HUDEP-2 (cell line): ENCODE measurements at regions not wholly inside any gene's neighbourhood (a gene's known extent, or its start where the extent isn't known, plus 50 kb on each side); places are given as distances from the start of the nearest gene placed in this dataset.
"Not testable (repeated sequence)": the region's sequence is repeated elsewhere in the genome, so short reads cannot be mapped to it uniquely, and the experiment has no call there.

ENCODE experiments used
- DNase-seq, 76 experiments: peaks; one replicate each; lab custom pipeline; 2025; ENCODE audit not compliant: unreplicated experiment in 76 of 76; lab: John Stamatoyannopoulos, UW

GRCh38 chr20:16801919-16802651 is 53.9 kb downstream of the OTOR start:
- peak in 37 of 76 experiments; percentile 2 to 69 (median 24) for DNase-seq

GRCh38 chr20:16802652-16802935 is 54.4 kb downstream of the OTOR start:
- no peak for DNase-seq

GRCh38 chr20:16803965-16804792 is 56.0 kb downstream of the OTOR start:
- peak in 48 of 76 experiments; percentile 1 to 66 (median 28) for DNase-seq

- DNase-seq, result no peak
Measured at GRCh38 chr20:16804793-16805187, 56.6 kb downstream of the OTOR start.

GRCh38 chr20:16806061-16806460 is 57.9 kb downstream of the OTOR start:
- DNase-seq, result no peak

- no peak for DNase-seq
Measured at GRCh38 chr20:16806886-16807285, 58.7 kb downstream of the OTOR start.

GRCh38 chr20:16808796-16809195 is 60.6 kb downstream of the OTOR start:
- DNase-seq, result no peak

- DNase-seq, result no peak
Measured at GRCh38 chr20:16810216-16810615, 62.1 kb downstream of the OTOR start.

- no peak for DNase-seq
Measured at GRCh38 chr20:16816192-16816591, 68.0 kb downstream of the OTOR start.

- no peak for DNase-seq
Measured at GRCh38 chr20:16819483-16819882, 71.3 kb downstream of the OTOR start.

- peak in 23 of 76 experiments; percentile 1 to 40 (median 13) for DNase-seq
Measured at GRCh38 chr20:16821211-16822089, 73.3 kb downstream of the OTOR start.

- no peak for DNase-seq
Measured at GRCh38 chr20:16824664-16825063, 76.5 kb downstream of the OTOR start.

- DNase-seq, result no peak
Measured at GRCh38 chr20:16828666-16829305, 80.6 kb downstream of the OTOR start.

- not testable (repeated sequence) for DNase-seq
Measured at GRCh38 chr20:16835690-16836089, 87.5 kb downstream of the OTOR start.

- DNase-seq, result no peak
Measured at GRCh38 chr20:16842486-16843120, 94.4 kb downstream of the OTOR start.

- DNase-seq, result no peak
Measured at GRCh38 chr20:16844406-16844805, 96.2 kb downstream of the OTOR start.

- no peak for DNase-seq
Measured at GRCh38 chr20:16846006-16846405, 97.8 kb downstream of the OTOR start.

- no peak for DNase-seq
Measured at GRCh38 chr20:16848061-16848460, 99.9 kb downstream of the OTOR start.

GRCh38 chr20:16848526-16848925 is 100.4 kb downstream of the OTOR start:
- DNase-seq, result no peak

GRCh38 chr20:16860914-16861313 is 112.8 kb downstream of the OTOR start:
- no peak for DNase-seq
